H1 (cell line): ENCODE measurements at regions not wholly inside any gene's neighbourhood (a gene's known extent, or its start where the extent isn't known, plus 50 kb on each side); places are given as distances from the start of the nearest gene placed in this dataset.

Experiments used
- ASH2L ChIP-seq: fragments of 200-600, 300-600 bp; sonication (generic); IDR thresholded peaks from one replicate; pipeline ENCODE4 v1.7.1; 2017; ENCODE audit warnings: low read length
- CEBPB ChIP-seq: IDR thresholded peaks from 2 replicates; pipeline ENCODE4 v1.6.1; 2012; ENCODE audit warnings: low read depth, low read length
- NANOG ChIP-seq: IDR thresholded peaks from 2 replicates; pipeline ENCODE4 v1.6.1; 2011; ENCODE audit warnings: low read length, low read depth, mild to moderate bottlenecking, inconsistent platforms; ENCODE audit not compliant: insufficient read depth, poor library complexity, severe bottlenecking
- PHF8 ChIP-seq: fragments of 200-600 bp; sonication (generic); conservative IDR thresholded peaks from 2 replicates; pipeline ENCODE4 v1.7.1; 2012; ENCODE audit warnings: low read depth, mild to moderate bottlenecking, inconsistent platforms, low read length, moderate library complexity
- RNF2 ChIP-seq: fragments of 200-900, 300-1000 bp; sonication (generic); IDR thresholded peaks from 2 replicates; pipeline ENCODE4 v1.7.1; 2016; ENCODE audit warnings: borderline replicate concordance, low read depth, mild to moderate bottlenecking, antibody characterized with exemption, low read length; ENCODE audit not compliant: poor library complexity, severe bottlenecking; ENCODE audit errors: missing control alignments
- TCF12 ChIP-seq: IDR thresholded peaks from 2 replicates; pipeline ENCODE4 v1.6.1; 2011; ENCODE audit warnings: low read depth, mild to moderate bottlenecking, low read length
- TF ChIP-seq, protein P1 (sequence below), 3 experiments: IDR thresholded peaks; 1 replicate in 2 of 3; 2 replicates in 1 of 3; pipeline versions ENCODE4 v1.5.1 to v1.6.1; 2011; ENCODE audit warnings: low read length in 3 of 3, mild to moderate bottlenecking in 3 of 3, inconsistent platforms in 2 of 3, low read depth in 1 of 3, moderate library complexity in 1 of 3; ENCODE audit not compliant: insufficient read depth in 1 of 3; ENCODE audit errors: control extremely low read depth in 1 of 3

DNA sequence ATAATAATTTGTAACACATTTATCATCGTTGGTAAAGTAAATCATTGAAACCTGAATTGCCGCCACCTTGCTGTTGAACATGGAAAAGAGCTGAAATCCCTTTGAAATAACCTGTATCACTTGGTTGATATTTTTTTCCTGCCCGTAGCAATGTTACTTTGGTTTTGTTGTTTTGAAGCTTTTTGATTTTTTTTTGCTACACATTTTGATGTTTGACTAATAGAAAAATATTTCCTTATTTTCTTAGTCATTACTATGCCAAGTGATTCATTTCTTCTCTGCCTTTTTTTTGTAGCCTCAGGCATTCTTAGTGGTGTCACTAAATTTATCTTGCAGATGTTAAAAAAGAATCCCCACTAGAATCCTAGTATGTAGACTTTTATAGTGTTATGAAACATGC lies 235.1 kb upstream of the MEOX2 start (continued):
- no peak for TF ChIP-seq NANOG
- TF ChIP-seq PHF8, result no peak
- no peak for TF ChIP-seq CEBPB
- TF ChIP-seq ASH2L, result no peak
- TF ChIP-seq TCF12, result no peak
- TF ChIP-seq, protein P1, sequence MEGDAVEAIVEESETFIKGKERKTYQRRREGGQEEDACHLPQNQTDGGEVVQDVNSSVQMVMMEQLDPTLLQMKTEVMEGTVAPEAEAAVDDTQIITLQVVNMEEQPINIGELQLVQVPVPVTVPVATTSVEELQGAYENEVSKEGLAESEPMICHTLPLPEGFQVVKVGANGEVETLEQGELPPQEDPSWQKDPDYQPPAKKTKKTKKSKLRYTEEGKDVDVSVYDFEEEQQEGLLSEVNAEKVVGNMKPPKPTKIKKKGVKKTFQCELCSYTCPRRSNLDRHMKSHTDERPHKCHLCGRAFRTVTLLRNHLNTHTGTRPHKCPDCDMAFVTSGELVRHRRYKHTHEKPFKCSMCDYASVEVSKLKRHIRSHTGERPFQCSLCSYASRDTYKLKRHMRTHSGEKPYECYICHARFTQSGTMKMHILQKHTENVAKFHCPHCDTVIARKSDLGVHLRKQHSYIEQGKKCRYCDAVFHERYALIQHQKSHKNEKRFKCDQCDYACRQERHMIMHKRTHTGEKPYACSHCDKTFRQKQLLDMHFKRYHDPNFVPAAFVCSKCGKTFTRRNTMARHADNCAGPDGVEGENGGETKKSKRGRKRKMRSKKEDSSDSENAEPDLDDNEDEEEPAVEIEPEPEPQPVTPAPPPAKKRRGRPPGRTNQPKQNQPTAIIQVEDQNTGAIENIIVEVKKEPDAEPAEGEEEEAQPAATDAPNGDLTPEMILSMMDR (IDR thresholded peaks at IDR 0.05; ENCODE audit: control extremely low read depth in 1 of 3, insufficient read depth in 1 of 3, low read depth in 1 of 3, low read length in 3 of 3), result no peak
- TF ChIP-seq RNF2, result no peak
